Left renal cortex interstitium (tissue), 4 donors: ENCODE measurements at regions not wholly inside any gene's neighbourhood (a gene's known extent, or its start where the extent isn't known, plus 50 kb on each side); places are given as distances from the start of the nearest gene placed in this dataset.

ENCODE experiments used
- DNase-seq, 4 donors: peaks; one replicate each; pipeline ENCODE4 v3.0.0-alpha.2; 2013; ENCODE audit warnings: low read depth in 4 of 4, low spot score in 2 of 4, missing footprints in 1 of 4

GRCh38 chr9:115952430-115953292 lies 200.9 kb upstream of the PAPPA start:
- no peak for DNase-seq

GRCh38 chr9:115956371-115956770 lies 197.2 kb upstream of the PAPPA start:
- no peak for DNase-seq

- DNase-seq = no peak
These were observed 196.0 kb upstream of the PAPPA start for GRCh38 chr9:115957585-115957984.

GRCh38 chr9:115964710-115965347 lies 188.8 kb upstream of the PAPPA start:
- no peak for DNase-seq

GRCh38 chr9:115966660-115967059 lies 186.9 kb upstream of the PAPPA start:
- no peak for DNase-seq

GRCh38 chr9:115969096-115969495 lies 184.5 kb upstream of the PAPPA start:
- no peak for DNase-seq

GRCh38 chr9:115972362-115972761 lies 181.2 kb upstream of the PAPPA start:
- no peak for DNase-seq

GRCh38 chr9:115972843-115973595 lies 180.6 kb upstream of the PAPPA start:
- DNase-seq = no peak

- DNase-seq = no peak
These were observed 176.8 kb upstream of the PAPPA start for GRCh38 chr9:115976781-115977180.

- DNase-seq = no peak
These were observed 175.5 kb upstream of the PAPPA start for GRCh38 chr9:115978091-115978490.

GRCh38 chr9:115978659-115979096 lies 174.9 kb upstream of the PAPPA start:
- DNase-seq = no peak

- DNase-seq = no peak
These were observed 173.5 kb upstream of the PAPPA start for GRCh38 chr9:115980054-115980453.

GRCh38 chr9:115980502-115980901 lies 173.1 kb upstream of the PAPPA start:
- DNase-seq = no peak

GRCh38 chr9:115980976-115981375 lies 172.6 kb upstream of the PAPPA start:
- DNase-seq = peak in 1 of 4 donors; percentile 9

GRCh38 chr9:115983366-115983765 lies 170.2 kb upstream of the PAPPA start:
- no peak for DNase-seq

- no peak for DNase-seq
These were observed 167.9 kb upstream of the PAPPA start for GRCh38 chr9:115985657-115986056.

GRCh38 chr9:115986508-115986907 lies 167.1 kb upstream of the PAPPA start:
- DNase-seq = no peak

- no peak for DNase-seq
These were observed 164.9 kb upstream of the PAPPA start for GRCh38 chr9:115988701-115989100.

- no peak for DNase-seq
These were observed 163.8 kb upstream of the PAPPA start for GRCh38 chr9:115989831-115990230.

GRCh38 chr9:115992834-115993233 lies 160.8 kb upstream of the PAPPA start:
- no peak for DNase-seq

- no peak for DNase-seq
These were observed 155.7 kb upstream of the PAPPA start for GRCh38 chr9:115997923-115998322.
